PFSK-1 (cell line): ENCODE measurements at regions not wholly inside any gene's neighbourhood (a gene's known extent, or its start where the extent isn't known, plus 50 kb on each side); places are given as distances from the start of the nearest gene placed in this dataset.

ENCODE experiments used
- FOXP2 ChIP-seq: optimal IDR thresholded peaks from 2 replicates; pipeline ENCODE3; 2011; ENCODE audit warnings: borderline replicate concordance, control low read depth, inconsistent platforms; ENCODE audit not compliant: insufficient read depth; ENCODE audit errors: extremely low read length, extremely low read depth
- POLR2AphosphoS5 ChIP-seq: IDR thresholded peaks from 2 replicates; pipeline ENCODE4 v1.6.1; 2012; ENCODE audit warnings: low read depth, mild to moderate bottlenecking, control low read depth, low read length, moderate library complexity
- SIN3A ChIP-seq: IDR thresholded peaks from 2 replicates; pipeline ENCODE4 v1.6.1; 2012; ENCODE audit warnings: mild to moderate bottlenecking, low read length, moderate library complexity, borderline replicate concordance; ENCODE audit not compliant: insufficient read depth
- TAF1 ChIP-seq: IDR thresholded peaks from 2 replicates; pipeline ENCODE4 v1.6.1; 2012; ENCODE audit warnings: low read length, control low read depth, borderline replicate concordance; ENCODE audit not compliant: insufficient read depth
- TF ChIP-seq, protein P1 (sequence below), 2 experiments: IDR thresholded peaks; 2 replicates each; pipeline versions ENCODE4 v1.6.1 to v1.8.0; 2011 to 2012; ENCODE audit warnings: low read depth in 2 of 2, low read length in 2 of 2, control low read depth in 1 of 2, inconsistent platforms in 1 of 2, mild to moderate bottlenecking in 1 of 2, moderate library complexity in 1 of 2; ENCODE audit not compliant: insufficient read depth in 1 of 2

DNA sequence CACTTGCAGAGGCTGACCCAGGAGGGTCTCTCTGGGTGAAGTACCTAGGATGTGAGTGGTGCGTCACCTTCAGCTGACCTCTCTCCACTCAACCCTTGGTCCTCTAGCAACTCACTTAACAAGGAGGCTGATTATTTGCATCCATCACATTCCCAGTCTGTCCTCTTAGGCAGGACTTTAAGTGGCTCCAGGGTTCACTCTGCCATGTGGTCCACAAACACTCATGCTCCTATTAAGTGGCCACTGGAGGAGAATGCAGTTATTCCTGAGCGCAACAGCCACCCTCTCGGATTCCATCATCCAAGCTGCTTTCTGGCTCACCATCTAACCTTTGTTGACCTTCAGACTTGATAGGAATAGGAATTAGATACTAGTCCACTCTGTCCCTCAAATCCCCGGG lies 61.1 kb upstream of the SCAF8 start:
- TF ChIP-seq TAF1, result no peak
- TF ChIP-seq, protein P1, sequence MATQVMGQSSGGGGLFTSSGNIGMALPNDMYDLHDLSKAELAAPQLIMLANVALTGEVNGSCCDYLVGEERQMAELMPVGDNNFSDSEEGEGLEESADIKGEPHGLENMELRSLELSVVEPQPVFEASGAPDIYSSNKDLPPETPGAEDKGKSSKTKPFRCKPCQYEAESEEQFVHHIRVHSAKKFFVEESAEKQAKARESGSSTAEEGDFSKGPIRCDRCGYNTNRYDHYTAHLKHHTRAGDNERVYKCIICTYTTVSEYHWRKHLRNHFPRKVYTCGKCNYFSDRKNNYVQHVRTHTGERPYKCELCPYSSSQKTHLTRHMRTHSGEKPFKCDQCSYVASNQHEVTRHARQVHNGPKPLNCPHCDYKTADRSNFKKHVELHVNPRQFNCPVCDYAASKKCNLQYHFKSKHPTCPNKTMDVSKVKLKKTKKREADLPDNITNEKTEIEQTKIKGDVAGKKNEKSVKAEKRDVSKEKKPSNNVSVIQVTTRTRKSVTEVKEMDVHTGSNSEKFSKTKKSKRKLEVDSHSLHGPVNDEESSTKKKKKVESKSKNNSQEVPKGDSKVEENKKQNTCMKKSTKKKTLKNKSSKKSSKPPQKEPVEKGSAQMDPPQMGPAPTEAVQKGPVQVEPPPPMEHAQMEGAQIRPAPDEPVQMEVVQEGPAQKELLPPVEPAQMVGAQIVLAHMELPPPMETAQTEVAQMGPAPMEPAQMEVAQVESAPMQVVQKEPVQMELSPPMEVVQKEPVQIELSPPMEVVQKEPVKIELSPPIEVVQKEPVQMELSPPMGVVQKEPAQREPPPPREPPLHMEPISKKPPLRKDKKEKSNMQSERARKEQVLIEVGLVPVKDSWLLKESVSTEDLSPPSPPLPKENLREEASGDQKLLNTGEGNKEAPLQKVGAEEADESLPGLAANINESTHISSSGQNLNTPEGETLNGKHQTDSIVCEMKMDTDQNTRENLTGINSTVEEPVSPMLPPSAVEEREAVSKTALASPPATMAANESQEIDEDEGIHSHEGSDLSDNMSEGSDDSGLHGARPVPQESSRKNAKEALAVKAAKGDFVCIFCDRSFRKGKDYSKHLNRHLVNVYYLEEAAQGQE (IDR thresholded peaks at IDR 0.05; ENCODE audit: insufficient read depth in 1 of 2, low read depth in 2 of 2, low read length in 2 of 2), result no peak
- no peak for TF ChIP-seq SIN3A
- no peak for TF ChIP-seq FOXP2
- TF ChIP-seq POLR2AphosphoS5, result no peak

DNA sequence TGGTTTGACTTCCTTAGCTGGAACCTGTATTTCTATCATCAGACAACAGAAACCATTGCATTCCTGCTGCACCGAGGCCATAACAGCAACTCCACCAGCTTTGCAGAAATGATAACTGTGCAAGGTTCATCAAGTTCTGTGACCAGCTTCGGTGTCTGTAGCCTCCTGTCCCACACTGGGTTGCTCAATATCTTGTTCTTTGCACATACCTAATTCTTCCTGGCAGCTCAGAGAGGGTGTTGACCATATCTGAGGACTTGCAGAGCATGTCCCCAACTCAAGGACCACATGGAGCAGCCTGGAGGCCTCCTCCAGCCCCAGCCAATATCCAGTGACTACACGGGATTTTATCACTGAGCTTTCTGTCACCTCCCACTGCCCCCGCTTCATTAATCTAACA lies 59.3 kb upstream of the SCAF8 start:
- TF ChIP-seq FOXP2, result no peak
- no peak for TF ChIP-seq SIN3A
- no peak for TF ChIP-seq POLR2AphosphoS5
- TF ChIP-seq, protein P1 (IDR thresholded peaks at IDR 0.05; ENCODE audit: insufficient read depth in 1 of 2, low read depth in 2 of 2, low read length in 2 of 2), result no peak
- no peak for TF ChIP-seq TAF1

DNA sequence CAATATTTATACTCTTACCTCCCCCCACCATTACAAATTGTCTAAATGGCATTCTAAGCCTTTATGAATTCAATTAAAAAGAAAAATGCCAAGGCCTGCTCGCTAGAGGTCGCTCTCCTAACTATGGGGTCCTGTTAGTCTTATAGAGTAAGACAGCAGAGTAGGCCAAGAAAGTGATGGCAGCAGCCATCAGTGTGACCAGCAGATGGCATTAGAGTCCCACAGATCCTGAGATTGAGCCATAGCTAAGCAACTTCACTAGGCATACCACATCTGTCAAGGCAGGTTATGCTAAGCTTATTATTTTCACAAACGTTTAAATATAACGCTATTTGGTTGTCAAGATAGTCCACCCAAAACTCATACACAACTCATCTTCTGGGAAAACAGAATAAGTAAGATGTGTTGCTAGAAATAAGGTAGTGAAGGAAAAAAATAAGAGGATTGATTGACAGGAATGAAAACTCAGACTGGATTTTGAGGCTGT lies 57.6 kb upstream of the SCAF8 start:
- TF ChIP-seq, protein P1 (IDR thresholded peaks at IDR 0.05; ENCODE audit: insufficient read depth in 1 of 2, low read depth in 2 of 2, low read length in 2 of 2), result no peak
- TF ChIP-seq SIN3A, result no peak
- no peak for TF ChIP-seq POLR2AphosphoS5
- no peak for TF ChIP-seq TAF1
- no peak for TF ChIP-seq FOXP2

DNA sequence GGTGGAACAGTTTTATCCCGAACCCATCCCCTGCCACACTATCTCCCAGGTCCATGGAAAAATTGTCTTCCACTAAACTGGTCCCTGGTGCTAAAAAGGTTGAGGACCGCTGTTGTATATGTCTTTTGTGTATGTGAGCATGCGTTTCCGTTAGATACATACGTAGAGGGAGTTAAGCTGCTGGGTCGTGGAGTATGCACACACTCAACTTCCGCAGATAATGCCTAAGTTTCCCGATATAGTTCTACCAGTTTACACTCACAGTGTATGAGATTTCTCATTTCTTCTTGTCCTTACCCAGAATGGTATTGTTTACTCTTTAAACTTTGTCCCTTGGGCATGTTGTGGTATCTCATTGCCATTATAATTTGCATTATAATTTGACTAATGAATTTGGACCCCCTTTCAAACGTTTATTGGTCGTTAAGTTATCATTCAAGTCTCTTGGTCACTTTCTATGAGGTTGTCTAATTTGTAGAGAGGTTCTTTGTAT lies 50.5 kb upstream of the SCAF8 start:
- TF ChIP-seq FOXP2 (no peak), SIN3A (no peak), POLR2AphosphoS5 (no peak), TAF1 (no peak)
- TF ChIP-seq, protein P1 (IDR thresholded peaks at IDR 0.05; ENCODE audit: insufficient read depth in 1 of 2, low read depth in 2 of 2, low read length in 2 of 2), result no peak
